GM10266 (cell line): ENCODE measurements at regions not wholly inside any gene's neighbourhood (a gene's known extent, or its start where the extent isn't known, plus 50 kb on each side); places are given as distances from the start of the nearest gene placed in this dataset.

ENCODE experiments used
- DNase-seq: peaks from one replicate; pipeline ENCODE4 v3.0.0; 2012; ENCODE audit errors: extremely low spot score
- CTCF ChIP-seq: IDR thresholded peaks from 2 replicates; pipeline ENCODE4 v1.5.1; 2012; ENCODE audit warnings: mild to moderate bottlenecking, low read depth; ENCODE audit not compliant: control insufficient read depth, insufficient read depth; ENCODE audit errors: missing control alignments

GRCh38 chr1:39105061-39105840 lies 79.1 kb downstream of the NDUFS5 start:
- peak; percentile 84 for DNase-seq
- no peak for TF ChIP-seq CTCF

- TF ChIP-seq CTCF = no peak
- DNase-seq = peak; percentile 51
Observed at GRCh38 chr1:39105841-39106765, 80.0 kb downstream of the NDUFS5 start.

- TF ChIP-seq CTCF = no peak
Observed at GRCh38 chr1:39106801-39107327, 80.7 kb downstream of the NDUFS5 start.

GRCh38 chr1:39107341-39108290 lies 81.5 kb downstream of the NDUFS5 start:
- no peak for DNase-seq
- no peak for TF ChIP-seq CTCF

More at GRCh38 chr1:39106801-39107327, 80.7 kb downstream of the NDUFS5 start:
- DNase-seq = no peak

GRCh38 chr1:39109644-39110043 lies 83.5 kb downstream of the NDUFS5 start:
- DNase-seq = no peak
- no peak for TF ChIP-seq CTCF

- TF ChIP-seq CTCF = no peak
- DNase-seq = no peak
Observed at GRCh38 chr1:39110325-39110851, 84.2 kb downstream of the NDUFS5 start.
